KMS-11 (cell line): ENCODE measurements at regions not wholly inside any gene's neighbourhood (a gene's known extent, or its start where the extent isn't known, plus 50 kb on each side); places are given as distances from the start of the nearest gene placed in this dataset.
"Not testable (repeated sequence)": the region's sequence is repeated elsewhere in the genome, so short reads cannot be mapped to it uniquely, and the experiment has no call there.

Source experiments
- H2AFZ ChIP-seq: fragments of 200-600 bp; sonication (generic); 2 replicates; pipeline ENCODE4 v1.6.1; 2016; ENCODE audit warnings: antibody characterized with exemption, mixed run types, low read depth
- H3K27ac ChIP-seq: fragments of 200-600 bp; sonication (generic); 2 replicates; pipeline ENCODE4 v1.6.1; 2016; ENCODE audit warnings: mild to moderate bottlenecking, mixed run types
- H3K27me3 ChIP-seq: fragments of 200-600 bp; sonication (generic); 2 replicates; pipeline ENCODE4 v1.6.1; 2017; ENCODE audit warnings: mild to moderate bottlenecking, low read depth, mixed run types, moderate library complexity; ENCODE audit not compliant: insufficient read depth
- H3K36me3 ChIP-seq: fragments of 200-600 bp; sonication (generic); 2 replicates; pipeline ENCODE4 v1.6.1; 2017; ENCODE audit warnings: mild to moderate bottlenecking, mixed run types; ENCODE audit not compliant: insufficient read depth
- H3K4me1 ChIP-seq: fragments of 200-600 bp; sonication (generic); 2 replicates; pipeline ENCODE4 v1.6.1; 2016; ENCODE audit warnings: mild to moderate bottlenecking, low read depth, mixed run types; ENCODE audit not compliant: poor library complexity, severe bottlenecking
- H3K4me2 ChIP-seq: fragments of 200-600 bp; sonication (generic); 2 replicates; pipeline ENCODE4 v1.7.0; 2016; ENCODE audit warnings: mild to moderate bottlenecking, mixed run types
- H3K4me3 ChIP-seq: fragments of 200-600 bp; sonication (generic); IDR thresholded peaks from 2 replicates; pipeline ENCODE4 v1.6.1; 2017; ENCODE audit warnings: low read depth, low read length, mixed read lengths; ENCODE audit not compliant: insufficient read depth
- H3K79me2 ChIP-seq: fragments of 200-600 bp; sonication (generic); 2 replicates; pipeline ENCODE4 v1.6.1; 2016; ENCODE audit warnings: low read depth, mixed run types; ENCODE audit not compliant: insufficient read depth
- H3K9ac ChIP-seq: fragments of 200-600 bp; sonication (generic); 2 replicates; pipeline ENCODE4 v1.6.1; 2016; ENCODE audit warnings: mild to moderate bottlenecking, mixed run types
- H4K20me1 ChIP-seq: fragments of 200-600 bp; sonication (generic); 2 replicates; pipeline ENCODE4 v1.6.1; 2016; ENCODE audit warnings: mild to moderate bottlenecking, mixed run types; ENCODE audit not compliant: insufficient read depth
- CTCF ChIP-seq: fragments of 200-600 bp; sonication (generic); conservative IDR thresholded peaks from 2 replicates; pipeline ENCODE4 v1.6.1; 2017; ENCODE audit warnings: low read depth, mild to moderate bottlenecking, antibody characterized with exemption, low read length, moderate library complexity, mixed read lengths

- no peaks in the 10 kb centered on the region for H3K27me3 ChIP-seq
- H3K9ac ChIP-seq, result no peak overlapping the region
- no peak overlapping the region for H3K27ac ChIP-seq
- no peaks in the 10 kb centered on the region for H3K36me3 ChIP-seq
- H3K4me2 ChIP-seq, result no peak overlapping the region
- H3K79me2 ChIP-seq, result no peaks in the 10 kb centered on the region
- no peak overlapping the region for H3K4me3 ChIP-seq
- no peak overlapping the region for H2AFZ ChIP-seq
- H3K4me1 ChIP-seq, result no peaks in the 10 kb centered on the region
- H4K20me1 ChIP-seq, result no peaks in the 10 kb centered on the region
- TF ChIP-seq CTCF, result no peak
Observed at GRCh38 chr6:27651371-27651732, 178.4 kb upstream of the ZNF184 start.

GRCh38 chr6:27650620-27651370, 177.9 kb upstream of the ZNF184 start:
- no peak overlapping the region for H3K4me3 ChIP-seq
- H4K20me1 ChIP-seq, result no peaks in the 10 kb centered on the region
- no peaks in the 10 kb centered on the region for H3K36me3 ChIP-seq
- H3K4me1 ChIP-seq, result no peaks in the 10 kb centered on the region
- H2AFZ ChIP-seq, result no peak overlapping the region
- H3K79me2 ChIP-seq, result no peaks in the 10 kb centered on the region
- H3K27me3 ChIP-seq, result no peaks in the 10 kb centered on the region
- H3K9ac ChIP-seq, result no peak overlapping the region
- H3K27ac ChIP-seq, result no peak overlapping the region
- H3K4me2 ChIP-seq, result no peak overlapping the region
- TF ChIP-seq CTCF, result no peak

GRCh38 chr6:27644528-27644927, 171.6 kb upstream of the ZNF184 start:
- H3K4me3 ChIP-seq, result no peak overlapping the region
- H3K79me2 ChIP-seq, result no peaks in the 10 kb centered on the region
- H2AFZ ChIP-seq, result no peak overlapping the region
- H4K20me1 ChIP-seq, result no peaks in the 10 kb centered on the region
- H3K4me1 ChIP-seq, result no peaks in the 10 kb centered on the region
- no peak overlapping the region for H3K27ac ChIP-seq
- no peak overlapping the region for H3K9ac ChIP-seq
- TF ChIP-seq CTCF, result no peak
- H3K27me3 ChIP-seq, result no peaks in the 10 kb centered on the region
- no peak overlapping the region for H3K4me2 ChIP-seq
- H3K36me3 ChIP-seq, result no peaks in the 10 kb centered on the region

GRCh38 chr6:27642744-27643456, 170.0 kb upstream of the ZNF184 start:
- Histone ChIP-seq H3K36me3 (no peaks in the 10 kb centered on the region), H3K27me3 (no peaks in the 10 kb centered on the region), H4K20me1 (no peaks in the 10 kb centered on the region), H3K4me1 (no peaks in the 10 kb centered on the region), H2AFZ (no peak overlapping the region), H3K4me3 (no peak overlapping the region), H3K79me2 (no peaks in the 10 kb centered on the region), H3K9ac (no peak overlapping the region), H3K27ac (no peak overlapping the region), H3K4me2 (no peak overlapping the region)
- no peak for TF ChIP-seq CTCF

GRCh38 chr6:27635886-27636285, 163.0 kb upstream of the ZNF184 start:
- not testable (repeated sequence) for H3K27me3 ChIP-seq, H3K27ac ChIP-seq, H3K36me3 ChIP-seq, H4K20me1 ChIP-seq, H3K9ac ChIP-seq, H3K4me1 ChIP-seq, H3K79me2 ChIP-seq, H3K4me3 ChIP-seq, H2AFZ ChIP-seq, H3K4me2 ChIP-seq

GRCh38 chr6:27633221-27633688, 160.3 kb upstream of the ZNF184 start:
- H3K4me3 ChIP-seq, H3K4me1 ChIP-seq, H3K9ac ChIP-seq, H3K27me3 ChIP-seq, H3K4me2 ChIP-seq, H3K27ac ChIP-seq, H3K79me2 ChIP-seq, H2AFZ ChIP-seq, H3K36me3 ChIP-seq, H4K20me1 ChIP-seq: not testable (repeated sequence)
